ENCODE measurements at regions not wholly inside any gene's neighbourhood (a gene's known extent, or its start where the extent isn't known, plus 50 kb on each side); places are given as distances from the start of the nearest gene placed in this dataset.
"Not testable (repeated sequence)": the region's sequence is repeated elsewhere in the genome, so short reads cannot be mapped to it uniquely, and the experiment has no call there.

DNA sequence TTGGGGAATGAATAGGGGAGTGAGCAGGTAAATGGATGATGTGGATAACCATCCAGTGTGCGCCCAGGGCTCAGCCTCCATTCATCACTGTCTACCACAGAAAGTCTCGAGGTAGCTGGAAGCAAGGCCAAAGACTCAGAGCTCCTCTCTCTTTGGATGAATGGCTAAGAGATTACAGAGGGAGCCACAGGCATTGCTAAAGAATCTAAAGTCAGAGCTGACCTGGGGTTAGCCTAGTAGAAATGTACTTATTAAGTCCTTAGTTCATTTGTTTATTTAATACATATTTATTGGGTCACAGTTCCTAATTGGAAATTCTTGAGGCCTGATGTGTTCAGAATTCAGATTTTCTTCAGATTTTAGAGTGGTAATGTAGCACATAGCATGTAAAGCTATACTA is 88.7 kb upstream of the HPF1 start:
- Histone ChIP-seq H3K9me3 (ENCODE audit: insufficient read depth, low read depth, low read length) (no peaks in the 10 kb centered on the region), H3K27ac (ENCODE audit: low read length) (no peak overlapping the region), H3K4me1 (ENCODE audit: insufficient read depth, low read length) (no peaks in the 10 kb centered on the region), H3K36me3 (ENCODE audit: insufficient read depth, low read depth, low read length) (no peaks in the 10 kb centered on the region), H3K9ac (ENCODE audit: low read depth, low read length) (no peak overlapping the region), H3K27me3 (ENCODE audit: insufficient read depth, low read length) (no peaks in the 10 kb centered on the region), H3K4me3 (ENCODE audit: low read length) (no peak overlapping the region)

DNA sequence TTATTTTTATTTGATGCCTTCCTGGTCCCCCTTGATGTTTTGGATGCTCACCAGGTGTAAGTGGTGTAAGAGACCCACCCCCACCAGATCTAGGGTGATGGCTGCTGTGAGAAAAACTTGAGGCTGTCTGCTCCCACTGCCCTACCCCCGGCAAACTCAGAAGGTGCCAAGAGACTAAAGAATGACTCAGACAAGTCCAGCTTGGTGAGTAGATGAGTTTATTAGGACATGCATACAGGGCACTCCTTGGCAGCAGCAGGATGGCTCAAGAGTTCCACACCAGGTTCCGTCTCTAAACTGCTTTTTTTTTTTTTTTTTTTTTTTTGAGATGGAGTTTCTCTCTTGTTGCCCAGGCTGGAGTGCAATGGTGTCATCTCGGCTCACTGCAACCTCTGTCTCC is 84.0 kb upstream of the HPF1 start:
- Histone ChIP-seq H3K4me1 (ENCODE audit: insufficient read depth, low read length) (no peaks in the 10 kb centered on the region), H3K9ac (ENCODE audit: low read depth, low read length) (no peak overlapping the region), H3K27ac (ENCODE audit: low read length) (no peak overlapping the region), H3K36me3 (ENCODE audit: insufficient read depth, low read depth, low read length) (no peaks in the 10 kb centered on the region), H3K4me3 (ENCODE audit: low read length) (no peak overlapping the region), H3K27me3 (ENCODE audit: insufficient read depth, low read length) (no peaks in the 10 kb centered on the region), H3K9me3 (ENCODE audit: insufficient read depth, low read depth, low read length) (no peaks in the 10 kb centered on the region; the same call in 1 of the 2 replicates)

DNA sequence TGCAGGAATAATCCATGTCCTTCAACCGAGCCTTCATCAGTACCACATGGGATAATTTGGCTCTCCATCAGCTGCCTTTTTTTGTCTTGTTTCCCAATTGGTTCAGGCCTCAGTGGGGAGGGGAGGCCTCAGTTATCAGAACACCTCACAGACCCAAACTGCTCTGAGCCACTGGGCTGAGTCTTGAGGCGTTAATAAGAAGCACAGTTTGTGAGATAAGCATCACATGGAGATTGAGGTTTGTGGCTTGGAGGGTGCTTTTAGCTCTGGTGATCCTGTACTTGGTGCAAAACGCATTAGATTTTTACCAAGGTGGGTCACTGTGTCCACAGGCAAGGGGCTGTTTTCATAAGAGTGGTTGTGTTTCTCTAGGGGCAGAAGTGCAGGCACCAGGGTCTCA is 82.8 kb upstream of the HPF1 start:
- H3K9me3 ChIP-seq (ENCODE audit: insufficient read depth, low read depth, low read length) = no peaks in the 10 kb centered on the region; the same call in 1 of the 2 replicates
- H3K9ac ChIP-seq (ENCODE audit: low read depth, low read length) = no peak overlapping the region
- no peaks in the 10 kb centered on the region for H3K27me3 ChIP-seq (ENCODE audit: insufficient read depth, low read length)
- no peaks in the 10 kb centered on the region for H3K4me1 ChIP-seq (ENCODE audit: insufficient read depth, low read length)
- H3K27ac ChIP-seq (ENCODE audit: low read length) = no peak overlapping the region
- H3K4me3 ChIP-seq (ENCODE audit: low read length) = no peak overlapping the region
- H3K36me3 ChIP-seq (ENCODE audit: insufficient read depth, low read depth, low read length) = no peaks in the 10 kb centered on the region

DNA sequence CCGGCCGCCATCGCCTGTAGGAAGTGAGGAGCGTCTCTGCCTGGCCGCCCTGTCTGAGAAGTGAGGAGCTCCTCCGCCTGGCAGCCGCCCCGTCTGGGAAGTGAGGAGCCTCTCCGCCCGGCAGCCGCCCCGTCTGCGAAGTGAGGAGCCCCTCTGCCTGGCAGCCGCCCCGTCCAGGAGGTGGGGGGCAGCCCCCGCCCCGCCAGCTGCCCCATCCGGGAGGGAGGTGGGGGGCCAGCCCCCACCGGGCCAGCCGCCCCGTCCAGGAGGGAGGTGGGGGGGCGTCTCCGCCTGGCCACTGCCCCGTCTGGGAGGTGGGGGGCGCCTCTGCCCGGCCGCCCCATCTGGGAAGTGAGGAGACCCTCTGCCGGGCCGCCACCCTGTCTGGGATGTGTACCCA is 70.6 kb upstream of the HPF1 start:
- not testable (repeated sequence) for H3K9ac ChIP-seq (ENCODE audit: low read depth, low read length)

DNA sequence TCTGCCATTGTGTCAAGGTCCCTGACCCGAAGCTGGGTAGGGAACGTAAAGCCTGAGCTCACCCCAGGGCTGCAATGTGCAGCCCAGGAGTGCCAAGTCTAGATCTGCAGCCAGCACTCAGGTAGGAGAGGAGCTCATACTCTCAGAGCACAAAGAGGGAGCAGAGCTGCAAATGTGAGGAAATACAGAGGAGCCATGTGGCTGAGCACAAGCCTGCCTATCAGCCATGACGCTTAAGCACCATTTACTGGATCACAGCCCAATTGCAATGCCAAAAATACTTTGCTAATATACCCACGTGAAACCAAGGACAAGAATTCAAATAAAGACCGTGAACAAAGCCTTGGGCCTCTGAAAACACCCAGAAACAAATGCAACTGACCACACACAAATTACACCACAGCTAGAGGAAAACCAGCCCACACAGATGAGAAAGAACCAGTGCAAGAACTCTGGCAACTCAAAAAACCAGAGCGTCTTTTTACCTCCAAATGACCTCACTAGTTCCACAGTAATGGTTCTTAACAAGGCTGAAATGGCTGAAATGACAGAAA is 69.0 kb upstream of the HPF1 start:
- no peak overlapping the region for H3K4me3 ChIP-seq (ENCODE audit: low read length)
- H3K36me3 ChIP-seq (ENCODE audit: insufficient read depth, low read depth, low read length) = no peaks in the 10 kb centered on the region
- H3K9ac ChIP-seq (ENCODE audit: low read depth, low read length) = no peak overlapping the region
- no peaks in the 10 kb centered on the region for H3K27me3 ChIP-seq (ENCODE audit: insufficient read depth, low read length)
- no peaks in the 10 kb centered on the region; the same call in 1 of the 2 replicates for H3K9me3 ChIP-seq (ENCODE audit: insufficient read depth, low read depth, low read length)
- no peaks in the 10 kb centered on the region for H3K4me1 ChIP-seq (ENCODE audit: insufficient read depth, low read length)
- no peak overlapping the region for H3K27ac ChIP-seq (ENCODE audit: low read length)

More for the DNA sequence above, 70.6 kb upstream of the HPF1 start:
- H3K27me3 ChIP-seq (ENCODE audit: insufficient read depth, low read length); H3K4me3 ChIP-seq (ENCODE audit: low read length); H3K9me3 ChIP-seq (ENCODE audit: insufficient read depth, low read depth, low read length); H3K36me3 ChIP-seq (ENCODE audit: insufficient read depth, low read depth, low read length); H3K4me1 ChIP-seq (ENCODE audit: insufficient read depth, low read length); H3K27ac ChIP-seq (ENCODE audit: low read length): not testable (repeated sequence)

DNA sequence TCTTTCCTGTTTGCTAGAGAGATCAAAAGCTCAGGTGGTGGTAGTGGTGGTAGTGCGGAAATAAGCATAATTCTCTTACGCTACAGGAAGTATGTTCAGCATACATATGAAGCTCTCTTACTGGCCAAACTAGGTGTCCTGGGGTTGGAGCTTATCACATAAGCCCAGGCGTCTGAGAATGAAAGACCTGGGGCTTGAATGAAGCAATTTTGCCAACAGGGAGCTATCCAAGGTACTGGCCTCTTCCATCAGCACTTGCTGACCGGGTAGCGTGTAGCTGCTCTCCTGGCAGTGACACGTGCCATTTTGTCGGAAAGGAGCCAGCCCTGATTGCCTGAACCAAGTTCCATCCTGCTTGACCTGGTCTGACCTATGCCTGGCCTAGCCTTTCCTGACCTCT is 65.9 kb upstream of the HPF1 start:
- Histone ChIP-seq H3K36me3 (ENCODE audit: insufficient read depth, low read depth, low read length) (no peaks in the 10 kb centered on the region), H3K4me3 (ENCODE audit: low read length) (no peak overlapping the region), H3K9ac (ENCODE audit: low read depth, low read length) (no peak overlapping the region), H3K27me3 (ENCODE audit: insufficient read depth, low read length) (no peaks in the 10 kb centered on the region), H3K4me1 (ENCODE audit: insufficient read depth, low read length) (no peaks in the 10 kb centered on the region), H3K27ac (ENCODE audit: low read length) (no peak overlapping the region), H3K9me3 (ENCODE audit: insufficient read depth, low read depth, low read length) (no peaks in the 10 kb centered on the region; the same call in 1 of the 2 replicates)

DNA sequence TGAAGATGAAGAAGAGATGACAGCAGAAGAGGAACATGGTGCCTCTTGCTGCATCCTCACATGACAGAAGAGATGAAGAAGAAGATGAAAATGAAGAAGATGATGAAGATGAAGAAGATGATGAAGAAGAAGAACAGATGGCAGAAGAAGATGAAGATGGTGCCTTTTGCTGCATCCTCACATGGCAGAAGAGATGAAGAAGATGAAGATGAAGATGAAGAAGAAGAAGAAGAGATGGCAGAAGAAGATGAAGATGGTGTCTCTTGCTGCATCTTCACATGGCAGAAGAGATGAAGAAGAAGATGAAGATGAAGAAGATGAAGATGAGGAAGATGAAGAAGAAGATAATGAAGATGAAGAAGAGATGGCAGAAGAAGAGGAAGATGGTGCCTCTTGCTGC is 63.7 kb upstream of the HPF1 start:
- no peaks in the 10 kb centered on the region for H3K4me1 ChIP-seq (ENCODE audit: insufficient read depth, low read length)

DNA sequence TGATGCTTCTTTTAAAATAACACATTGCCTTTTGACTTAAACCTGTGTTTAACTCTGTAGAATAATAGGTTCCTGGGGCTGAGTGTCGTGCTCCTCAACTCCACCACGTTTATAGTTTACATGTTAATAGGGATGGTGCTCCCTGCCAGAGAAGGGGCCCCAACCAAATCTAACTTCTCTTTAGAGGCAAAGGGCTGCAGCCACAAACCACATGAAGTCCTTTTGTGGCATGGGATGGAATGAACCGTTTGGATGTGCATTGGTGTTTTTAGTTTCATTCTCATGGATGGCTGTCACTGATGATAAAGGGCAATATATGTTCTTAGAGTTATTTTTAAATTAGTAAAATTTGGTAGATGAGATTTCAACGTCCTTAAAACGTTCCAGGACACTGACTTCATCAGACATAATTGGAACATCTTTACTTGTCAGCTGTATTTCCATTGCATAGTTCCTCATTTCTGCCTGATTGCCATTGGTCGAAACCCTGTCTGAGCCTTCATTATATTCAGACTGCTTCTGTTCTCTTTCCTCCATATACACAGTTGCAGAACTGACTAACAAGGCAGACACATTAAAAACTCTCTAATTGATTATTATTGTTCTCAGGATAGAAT is 60.4 kb upstream of the HPF1 start:
- H3K9me3 ChIP-seq (ENCODE audit: insufficient read depth, low read depth, low read length) = no peaks in the 10 kb centered on the region
- no peaks in the 10 kb centered on the region for H3K27me3 ChIP-seq (ENCODE audit: insufficient read depth, low read length)
- no peak overlapping the region for H3K9ac ChIP-seq (ENCODE audit: low read depth, low read length)
- H3K4me1 ChIP-seq (ENCODE audit: insufficient read depth, low read length) = no peaks in the 10 kb centered on the region
- no peak overlapping the region for H3K4me3 ChIP-seq (ENCODE audit: low read length)
- H3K27ac ChIP-seq (ENCODE audit: low read length) = no peak overlapping the region
- no peaks in the 10 kb centered on the region for H3K36me3 ChIP-seq (ENCODE audit: insufficient read depth, low read depth, low read length)

More for the DNA sequence above, 63.7 kb upstream of the HPF1 start:
- Histone ChIP-seq H3K27ac (ENCODE audit: low read length) (no peak overlapping the region), H3K9ac (ENCODE audit: low read depth, low read length) (no peak overlapping the region), H3K4me3 (ENCODE audit: low read length) (no peak overlapping the region), H3K27me3 (ENCODE audit: insufficient read depth, low read length) (no peaks in the 10 kb centered on the region), H3K9me3 (ENCODE audit: insufficient read depth, low read depth, low read length) (no peaks in the 10 kb centered on the region), H3K36me3 (ENCODE audit: insufficient read depth, low read depth, low read length) (no peaks in the 10 kb centered on the region)

DNA sequence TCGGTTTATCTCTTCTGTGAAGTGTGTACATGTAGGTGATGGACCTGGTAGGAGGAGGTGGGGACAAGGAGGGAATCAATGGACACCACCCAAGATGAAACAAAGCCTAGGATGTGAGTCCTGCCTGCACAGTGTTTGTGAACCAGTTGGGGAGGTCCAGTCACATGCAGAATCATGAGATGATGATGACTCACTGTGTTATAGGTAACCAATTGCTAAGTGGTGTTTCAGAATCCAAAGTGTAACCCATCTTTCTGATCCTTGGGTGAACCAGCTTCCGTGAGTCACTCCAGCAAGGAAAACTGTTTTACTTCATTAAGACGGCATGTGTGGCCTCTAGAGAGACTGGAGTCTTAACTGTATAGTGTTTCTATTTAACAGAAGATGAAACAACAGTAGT is 57.9 kb upstream of the HPF1 start:
- Histone ChIP-seq H3K9me3 (ENCODE audit: insufficient read depth, low read depth, low read length) (no peaks in the 10 kb centered on the region), H3K4me3 (ENCODE audit: low read length) (no peak overlapping the region), H3K27ac (ENCODE audit: low read length) (no peak overlapping the region), H3K4me1 (ENCODE audit: insufficient read depth, low read length) (no peaks in the 10 kb centered on the region), H3K27me3 (ENCODE audit: insufficient read depth, low read length) (no peaks in the 10 kb centered on the region), H3K36me3 (ENCODE audit: insufficient read depth, low read depth, low read length) (no peaks in the 10 kb centered on the region), H3K9ac (ENCODE audit: low read depth, low read length) (no peak overlapping the region)

DNA sequence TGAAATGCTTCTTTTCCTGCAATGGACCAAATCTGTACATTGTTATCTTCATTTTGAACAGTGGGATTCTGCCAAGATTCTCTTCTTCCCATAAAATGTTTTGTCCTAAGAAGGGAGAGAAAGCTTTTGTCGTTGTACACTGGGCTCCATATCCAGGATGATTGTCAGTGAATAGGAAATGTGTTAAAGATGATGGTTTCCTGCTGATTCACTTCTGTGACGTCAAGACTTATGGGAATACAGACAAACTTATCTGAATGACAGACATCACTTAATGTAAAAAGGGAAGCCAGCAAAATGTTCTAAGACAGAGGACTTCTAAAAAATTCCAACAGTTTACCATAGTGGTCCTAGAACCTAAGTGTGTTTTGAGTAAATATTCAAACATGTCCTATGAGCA is 53.7 kb upstream of the HPF1 start:
- H3K27ac ChIP-seq (ENCODE audit: low read length) = no peak overlapping the region
- no peaks in the 10 kb centered on the region for H3K4me1 ChIP-seq (ENCODE audit: insufficient read depth, low read length)
- no peaks in the 10 kb centered on the region for H3K9me3 ChIP-seq (ENCODE audit: insufficient read depth, low read depth, low read length)
- no peaks in the 10 kb centered on the region for H3K36me3 ChIP-seq (ENCODE audit: insufficient read depth, low read depth, low read length)
- no peak overlapping the region for H3K4me3 ChIP-seq (ENCODE audit: low read length)
- no peak overlapping the region for H3K9ac ChIP-seq (ENCODE audit: low read depth, low read length)
- no peaks in the 10 kb centered on the region for H3K27me3 ChIP-seq (ENCODE audit: insufficient read depth, low read length)

DNA sequence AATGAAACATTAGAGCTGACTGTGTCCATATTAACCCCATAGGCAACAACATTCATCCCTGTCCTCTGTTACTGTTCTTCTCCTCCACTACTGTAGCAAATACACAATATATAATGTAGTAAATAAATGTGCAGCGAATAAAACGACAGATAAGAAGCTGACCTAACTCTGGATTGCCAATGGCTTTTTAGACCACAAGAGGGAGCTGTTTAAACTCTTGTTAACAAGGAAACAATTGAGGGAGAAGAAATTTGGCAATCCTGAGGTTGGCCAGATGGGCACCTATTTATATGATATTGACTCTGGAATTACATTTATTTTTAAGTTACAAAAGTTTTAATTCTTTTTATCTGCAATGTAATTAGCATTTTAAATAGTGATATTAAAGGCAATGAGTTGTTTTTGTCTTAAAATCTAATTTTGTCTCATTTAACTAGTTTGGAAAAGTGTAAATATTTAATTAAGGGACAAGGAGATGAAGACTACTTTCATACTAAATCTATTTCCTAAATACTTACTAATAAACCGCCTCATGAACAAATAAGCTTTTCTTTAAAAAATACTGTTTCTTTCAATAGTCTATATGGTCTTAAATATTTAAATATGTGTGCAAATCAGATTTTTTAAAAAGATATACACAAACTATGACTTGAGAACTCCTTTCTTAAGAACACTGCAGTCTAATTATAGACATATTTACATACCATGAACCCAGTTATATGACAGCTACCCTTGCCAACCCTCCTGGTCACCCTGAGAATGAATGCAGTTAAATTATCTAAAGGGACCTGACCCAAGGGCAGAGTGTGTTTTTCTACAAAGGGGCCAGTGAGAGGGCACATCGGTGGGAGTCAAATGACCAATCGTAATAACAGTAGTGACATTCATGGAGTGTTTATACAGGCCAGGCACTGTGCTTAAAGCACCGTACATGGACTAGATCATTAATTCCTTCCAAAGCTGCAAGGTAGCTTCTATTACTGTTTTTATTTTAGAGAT is 52.9 kb upstream of the HPF1 start:
- no peaks in the 10 kb centered on the region for H3K4me1 ChIP-seq (ENCODE audit: insufficient read depth, low read length)
- H3K36me3 ChIP-seq (ENCODE audit: insufficient read depth, low read depth, low read length) = no peaks in the 10 kb centered on the region
- H3K27ac ChIP-seq (ENCODE audit: low read length) = no peak overlapping the region
- H3K27me3 ChIP-seq (ENCODE audit: insufficient read depth, low read length) = no peaks in the 10 kb centered on the region
- no peak overlapping the region for H3K4me3 ChIP-seq (ENCODE audit: low read length)
- no peak overlapping the region for H3K9ac ChIP-seq (ENCODE audit: low read depth, low read length)
- H3K9me3 ChIP-seq (ENCODE audit: insufficient read depth, low read depth, low read length) = 0 out of 2 replicates have a peak, but pooled peaks cover 3% of the 10 kb centered on the region

All from iPS-20b (cell line).